Body of pancreas (tissue), 4 donors: ENCODE measurements at regions not wholly inside any gene's neighbourhood (a gene's known extent, or its start where the extent isn't known, plus 50 kb on each side); places are given as distances from the start of the nearest gene placed in this dataset.

Experiments
- POLR2A ChIP-seq, 3 donors: fragments of 450-650 bp; IDR thresholded peaks; one replicate each; pipeline ENCODE4 v1.6.1; 2016; ENCODE audit warnings: antibody characterized with exemption in 3 of 3, mild to moderate bottlenecking in 2 of 3
- TF ChIP-seq, protein P1 (sequence below), 7 experiments: fragments of 450-650 bp in 4 of 7; fragments of 200-600 bp in 3 of 7; sonication (generic) in 3 of 7; IDR thresholded peaks; one replicate each; pipeline ENCODE4 v1.5.1; 2016 to 2019; ENCODE audit warnings: antibody characterized with exemption in 7 of 7

GRCh38 chr11:29900382-29900781, 116.4 kb downstream of the KCNA4 start:
- TF ChIP-seq, protein P1, sequence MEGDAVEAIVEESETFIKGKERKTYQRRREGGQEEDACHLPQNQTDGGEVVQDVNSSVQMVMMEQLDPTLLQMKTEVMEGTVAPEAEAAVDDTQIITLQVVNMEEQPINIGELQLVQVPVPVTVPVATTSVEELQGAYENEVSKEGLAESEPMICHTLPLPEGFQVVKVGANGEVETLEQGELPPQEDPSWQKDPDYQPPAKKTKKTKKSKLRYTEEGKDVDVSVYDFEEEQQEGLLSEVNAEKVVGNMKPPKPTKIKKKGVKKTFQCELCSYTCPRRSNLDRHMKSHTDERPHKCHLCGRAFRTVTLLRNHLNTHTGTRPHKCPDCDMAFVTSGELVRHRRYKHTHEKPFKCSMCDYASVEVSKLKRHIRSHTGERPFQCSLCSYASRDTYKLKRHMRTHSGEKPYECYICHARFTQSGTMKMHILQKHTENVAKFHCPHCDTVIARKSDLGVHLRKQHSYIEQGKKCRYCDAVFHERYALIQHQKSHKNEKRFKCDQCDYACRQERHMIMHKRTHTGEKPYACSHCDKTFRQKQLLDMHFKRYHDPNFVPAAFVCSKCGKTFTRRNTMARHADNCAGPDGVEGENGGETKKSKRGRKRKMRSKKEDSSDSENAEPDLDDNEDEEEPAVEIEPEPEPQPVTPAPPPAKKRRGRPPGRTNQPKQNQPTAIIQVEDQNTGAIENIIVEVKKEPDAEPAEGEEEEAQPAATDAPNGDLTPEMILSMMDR (IDR thresholded peaks at IDR 0.05) = no peak
- no peak for TF ChIP-seq POLR2A (IDR thresholded peaks at IDR 0.05)
